IPS-20b (cell line): ENCODE measurements at regions not wholly inside any gene's neighbourhood (a gene's known extent, or its start where the extent isn't known, plus 50 kb on each side); places are given as distances from the start of the nearest gene placed in this dataset.
"Not testable (repeated sequence)": the region's sequence is repeated elsewhere in the genome, so short reads cannot be mapped to it uniquely, and the experiment has no call there.

Experiments
- H3K27ac ChIP-seq: one replicate; pipeline ENCODE4 v1.5.1; 2013; ENCODE audit warnings: low read length
- H3K27me3 ChIP-seq: 2 replicates; pipeline ENCODE4 v1.6.1; 2013; ENCODE audit warnings: mild to moderate bottlenecking, low read length, inconsistent platforms; ENCODE audit not compliant: insufficient read depth
- H3K36me3 ChIP-seq: 2 replicates; pipeline ENCODE4 v1.6.1; 2013; ENCODE audit warnings: low read depth, mild to moderate bottlenecking, inconsistent platforms, low read length, moderate library complexity; ENCODE audit not compliant: insufficient read depth
- H3K4me1 ChIP-seq: 2 replicates; pipeline ENCODE4 v1.6.1; 2013; ENCODE audit warnings: mild to moderate bottlenecking, control low read depth, inconsistent platforms, low read length, moderate library complexity; ENCODE audit not compliant: insufficient read depth
- H3K4me3 ChIP-seq: 2 replicates; pipeline ENCODE4 v1.5.1; 2013; ENCODE audit warnings: mild to moderate bottlenecking, low read length, inconsistent platforms
- H3K9ac ChIP-seq: 2 replicates; pipeline ENCODE4 v1.6.1; 2013; ENCODE audit warnings: low read depth, mild to moderate bottlenecking, inconsistent platforms, low read length, moderate library complexity
- H3K9me3 ChIP-seq: 2 replicates; pipeline ENCODE4 v1.6.1; 2013; ENCODE audit warnings: mild to moderate bottlenecking, low read depth, low read length, inconsistent platforms; ENCODE audit not compliant: insufficient read depth

GRCh38 chr1:242670019-242670418 is 145.5 kb upstream of the PLD5 start:
- no peaks in the 10 kb centered on the region for H3K36me3 ChIP-seq
- no peak overlapping the region for H3K27ac ChIP-seq
- H3K27me3 ChIP-seq, result no peaks in the 10 kb centered on the region
- H3K9me3 ChIP-seq, result no peaks in the 10 kb centered on the region
- 0 out of 2 replicates have a peak, but pooled peaks cover 3% of the 10 kb centered on the region for H3K4me1 ChIP-seq
- no peak overlapping the region for H3K9ac ChIP-seq
- H3K4me3 ChIP-seq, result no peak overlapping the region

GRCh38 chr1:242662886-242663285 is 138.4 kb upstream of the PLD5 start:
- no peak overlapping the region for H3K4me3 ChIP-seq
- H3K27ac ChIP-seq, result no peak overlapping the region
- no peaks in the 10 kb centered on the region for H3K36me3 ChIP-seq
- H3K4me1 ChIP-seq, result no peaks in the 10 kb centered on the region
- no peak overlapping the region for H3K9ac ChIP-seq
- H3K27me3 ChIP-seq, result no peaks in the 10 kb centered on the region
- H3K9me3 ChIP-seq, result no peaks in the 10 kb centered on the region

GRCh38 chr1:242653772-242654171 is 129.3 kb upstream of the PLD5 start:
- not testable (repeated sequence) for H3K4me1 ChIP-seq, H3K9me3 ChIP-seq, H3K36me3 ChIP-seq, H3K27ac ChIP-seq, H3K9ac ChIP-seq, H3K27me3 ChIP-seq, H3K4me3 ChIP-seq

DNA sequence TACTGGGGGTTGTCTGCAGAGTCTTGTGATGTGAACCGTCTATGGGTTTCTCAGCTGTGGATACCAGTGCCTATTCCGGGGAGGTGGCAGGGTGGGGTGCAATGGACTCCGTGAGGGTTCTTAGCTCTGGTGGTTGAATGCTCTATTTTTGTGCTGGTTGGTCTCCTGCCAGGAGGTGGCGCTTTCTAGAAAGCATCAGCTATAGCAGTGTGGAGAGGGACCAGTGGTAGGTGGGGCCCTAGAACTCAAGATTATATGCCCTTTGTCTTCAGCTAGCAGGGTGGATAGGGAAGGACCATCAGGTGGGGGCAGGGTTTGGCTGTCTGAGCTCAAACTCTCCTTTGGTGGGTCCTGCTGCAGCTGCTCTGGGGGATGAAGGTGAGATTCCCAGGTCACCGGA is 127.3 kb upstream of the PLD5 start:
- Histone ChIP-seq H3K27me3 (no peaks in the 10 kb centered on the region), H3K9ac (no peak overlapping the region), H3K27ac (no peak overlapping the region), H3K36me3 (no peaks in the 10 kb centered on the region), H3K4me3 (no peak overlapping the region), H3K4me1 (peaks cover 6% of the 10 kb centered on the region; the same call in 1 of the 2 replicates), H3K9me3 (no peaks in the 10 kb centered on the region)

DNA sequence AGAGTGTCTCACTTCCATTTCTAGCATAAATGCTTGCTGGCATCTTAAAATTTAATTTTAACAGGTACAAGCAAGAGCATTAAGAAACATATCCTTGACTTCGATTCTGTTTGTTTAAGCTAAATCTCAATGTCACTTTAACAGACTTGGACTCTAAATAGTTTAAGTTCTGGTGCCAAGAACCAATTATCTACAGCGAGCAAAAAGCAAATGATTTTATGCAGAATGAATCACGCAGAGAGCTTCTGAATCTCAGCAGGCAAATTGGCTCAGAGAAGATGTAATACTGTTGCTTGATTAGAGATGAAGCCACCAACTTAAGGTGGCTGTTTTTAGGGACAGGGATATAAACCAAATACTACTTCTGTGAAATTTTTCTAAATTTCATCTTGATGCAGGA is 117.0 kb upstream of the PLD5 start:
- H3K27ac ChIP-seq, result no peak overlapping the region
- no peaks in the 10 kb centered on the region for H3K36me3 ChIP-seq
- H3K4me3 ChIP-seq, result no peak overlapping the region
- no peaks in the 10 kb centered on the region for H3K27me3 ChIP-seq
- no peaks in the 10 kb centered on the region for H3K9me3 ChIP-seq
- H3K4me1 ChIP-seq, result no peaks in the 10 kb centered on the region
- no peak overlapping the region for H3K9ac ChIP-seq

GRCh38 chr1:242639104-242639503 is 114.6 kb upstream of the PLD5 start:
- Histone ChIP-seq H3K4me3 (no peak overlapping the region), H3K9ac (no peak overlapping the region), H3K27ac (no peak overlapping the region), H3K27me3 (no peaks in the 10 kb centered on the region), H3K4me1 (no peaks in the 10 kb centered on the region; the same call in 1 of the 2 replicates), H3K36me3 (no peaks in the 10 kb centered on the region), H3K9me3 (no peaks in the 10 kb centered on the region)

- Histone ChIP-seq H3K4me1 (no peaks in the 10 kb centered on the region; the same call in 1 of the 2 replicates), H3K9ac (no peak overlapping the region), H3K4me3 (no peak overlapping the region), H3K9me3 (no peaks in the 10 kb centered on the region), H3K27me3 (no peaks in the 10 kb centered on the region), H3K36me3 (no peaks in the 10 kb centered on the region), H3K27ac (no peak overlapping the region)
These were observed 110.2 kb upstream of the PLD5 start for GRCh38 chr1:242634732-242635131.

- Histone ChIP-seq H3K4me3 (no peak overlapping the region), H3K36me3 (no peaks in the 10 kb centered on the region), H3K27me3 (no peaks in the 10 kb centered on the region), H3K9ac (no peak overlapping the region), H3K4me1 (no peaks in the 10 kb centered on the region), H3K9me3 (no peaks in the 10 kb centered on the region), H3K27ac (no peak overlapping the region)
These were observed 104.9 kb upstream of the PLD5 start for GRCh38 chr1:242629396-242629795.

- Histone ChIP-seq H3K27ac (no peak overlapping the region), H3K4me1 (no peaks in the 10 kb centered on the region), H3K9ac (no peak overlapping the region), H3K27me3 (no peaks in the 10 kb centered on the region), H3K9me3 (no peaks in the 10 kb centered on the region), H3K36me3 (no peaks in the 10 kb centered on the region), H3K4me3 (no peak overlapping the region)
These were observed 99.3 kb upstream of the PLD5 start for GRCh38 chr1:242623756-242624155.

DNA sequence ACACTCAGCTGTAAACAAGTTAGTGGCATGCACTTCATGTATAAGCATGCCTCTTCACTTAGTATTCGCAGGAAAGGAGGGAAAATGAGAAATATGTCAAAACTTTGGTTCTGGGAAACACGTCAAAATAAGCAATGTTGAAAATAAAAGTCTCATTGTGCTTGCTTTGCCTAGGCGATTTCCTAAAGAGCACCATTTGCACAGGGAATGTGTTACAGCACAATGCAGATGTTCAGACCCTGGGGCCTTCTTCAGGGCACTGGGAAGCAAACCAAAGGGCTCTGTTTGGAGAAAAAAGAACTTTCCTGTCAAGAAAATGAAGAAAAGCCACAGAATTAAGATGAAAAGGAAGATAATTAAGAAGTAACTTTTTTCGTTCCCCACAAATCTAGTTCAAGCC is 98.6 kb upstream of the PLD5 start:
- no peaks in the 10 kb centered on the region for H3K36me3 ChIP-seq
- no peaks in the 10 kb centered on the region for H3K9me3 ChIP-seq
- H3K4me3 ChIP-seq, result no peak overlapping the region
- no peaks in the 10 kb centered on the region for H3K4me1 ChIP-seq
- no peak overlapping the region for H3K27ac ChIP-seq
- H3K9ac ChIP-seq, result no peak overlapping the region
- no peaks in the 10 kb centered on the region for H3K27me3 ChIP-seq

DNA sequence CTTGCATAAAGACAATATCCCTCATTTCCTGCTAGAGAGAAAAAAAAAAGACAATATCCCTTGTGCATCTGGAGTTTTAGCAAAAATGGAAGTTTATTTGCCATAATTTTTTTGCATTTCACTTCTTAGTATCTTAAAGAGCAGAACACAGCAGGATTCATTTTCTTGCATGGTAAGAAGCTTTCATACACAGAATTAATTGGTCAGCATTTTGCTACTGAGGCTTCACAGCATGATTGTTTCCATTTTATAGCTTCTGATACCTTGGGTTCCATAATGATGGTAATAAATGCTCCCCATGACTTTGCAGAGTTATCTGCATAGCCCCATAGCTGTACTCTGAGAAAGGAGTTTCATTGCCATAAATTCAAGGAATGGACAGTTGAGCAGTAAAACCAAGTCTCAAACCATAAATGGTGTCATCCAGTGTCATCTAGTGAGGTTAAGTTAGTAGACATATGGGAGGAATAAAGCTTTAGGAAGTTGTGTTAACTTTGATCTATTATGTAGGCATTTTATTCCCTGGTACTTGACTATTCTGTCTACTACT is 88.8 kb upstream of the PLD5 start:
- Histone ChIP-seq H3K4me3 (no peak overlapping the region), H3K27me3 (no peaks in the 10 kb centered on the region), H3K27ac (no peak overlapping the region), H3K9me3 (no peaks in the 10 kb centered on the region), H3K9ac (no peak overlapping the region), H3K36me3 (no peaks in the 10 kb centered on the region), H3K4me1 (no peaks in the 10 kb centered on the region; the same call in 1 of the 2 replicates)

- no peak overlapping the region for H3K4me3 ChIP-seq
- no peaks in the 10 kb centered on the region for H3K27me3 ChIP-seq
- no peak overlapping the region for H3K27ac ChIP-seq
- no peaks in the 10 kb centered on the region for H3K36me3 ChIP-seq
- no peaks in the 10 kb centered on the region; the same call in 1 of the 2 replicates for H3K4me1 ChIP-seq
- H3K9ac ChIP-seq, result no peak overlapping the region
- no peaks in the 10 kb centered on the region for H3K9me3 ChIP-seq
These were observed 85.7 kb upstream of the PLD5 start for GRCh38 chr1:242610209-242610608.
